IMR-90 (cell line): ENCODE measurements at regions not wholly inside any gene's neighbourhood (a gene's known extent, or its start where the extent isn't known, plus 50 kb on each side); places are given as distances from the start of the nearest gene placed in this dataset.

Experiments
- ATAC-seq: fragments of 200-7000 bp; cut with Tn5 transposase; 2 replicates; pipeline ENCODE4 v1.9.1; 2020; ENCODE audit warnings: low read depth, mild to moderate bottlenecking, moderate library complexity
- BruUV-seq: library from RNA; stranded (reverse); fragments of 400-500 nt; replicated peaks from 2 replicates; lab custom pipeline; 2021; lab: Mats Ljungman, UMichigan
- CTCF ChIA-PET: fragments of 300-600 bp; formaldehyde crosslinking; extraction: SDS; loops from one replicate; lab custom pipeline; 2021; ENCODE audit warnings: antibody characterized with exemption; lab: Yijun Ruan, JAX
- POLR2A ChIA-PET: fragments of 300-600 bp; sonication (Branson Sonifier 250); formaldehyde crosslinking; loops from one replicate; lab custom pipeline; 2022; ENCODE audit warnings: antibody characterized with exemption; ENCODE audit not compliant: unreplicated experiment; lab: Charles Lee
- DNase-seq: peaks from one replicate; pipeline ENCODE4 v3.0.0; 2013
- H2AFZ ChIP-seq: replicated peaks from 2 replicates; pipeline ENCODE3; 2013; ENCODE audit warnings: low read length, mild to moderate bottlenecking; ENCODE audit not compliant: poor library complexity
- H2AK5ac ChIP-seq: 2 replicates; pipeline ENCODE4 v1.6.1; 2013; ENCODE audit warnings: low read depth, low read length, inconsistent platforms
- H2AK9ac ChIP-seq: replicated peaks from 2 replicates; pipeline ENCODE3; 2013; ENCODE audit warnings: mild to moderate bottlenecking, low read depth, low read length, moderate library complexity; ENCODE audit not compliant: poor library complexity
- H2BK120ac ChIP-seq: 2 replicates; pipeline ENCODE4 v1.6.1; 2013; ENCODE audit warnings: low read depth, low read length, inconsistent platforms
- H2BK15ac ChIP-seq: 3 replicates; pipeline ENCODE4 v1.6.1; 2013; ENCODE audit warnings: low read depth, low read length, inconsistent platforms
- H2BK20ac ChIP-seq: 2 replicates; pipeline ENCODE4 v1.6.1; 2013; ENCODE audit warnings: low read depth, mild to moderate bottlenecking, inconsistent platforms, low read length, moderate library complexity
- H2BK5ac ChIP-seq: 2 replicates; pipeline ENCODE4 v1.6.1; 2013; ENCODE audit warnings: mild to moderate bottlenecking, low read depth, low read length, inconsistent platforms; ENCODE audit not compliant: poor library complexity, severe bottlenecking
- H3K14ac ChIP-seq: replicated peaks from 2 replicates; pipeline ENCODE4 v1.6.1; 2013; ENCODE audit warnings: low read depth, low read length, inconsistent platforms
- H3K18ac ChIP-seq: 2 replicates; pipeline ENCODE4 v1.6.1; 2013; ENCODE audit warnings: low read depth, low read length, control low read depth
- H3K23ac ChIP-seq: 2 replicates; pipeline ENCODE4 v1.6.1; 2013; ENCODE audit warnings: low read depth, low read length, inconsistent platforms
- H3K27ac ChIP-seq: 2 replicates; pipeline ENCODE4 v1.5.1; 2013; ENCODE audit warnings: mild to moderate bottlenecking, control low read depth, low read length; ENCODE audit not compliant: insufficient read depth
- H3K27me3 ChIP-seq: 2 replicates; pipeline ENCODE4 v1.6.1; 2013; ENCODE audit warnings: low read length; ENCODE audit not compliant: control insufficient read depth, insufficient read depth
- H3K36me3 ChIP-seq: 2 replicates; pipeline ENCODE4 v1.6.1; 2013; ENCODE audit warnings: low read length, mixed read lengths; ENCODE audit not compliant: control insufficient read depth, insufficient read depth
- H3K4ac ChIP-seq: 2 replicates; pipeline ENCODE4 v1.6.1; 2013; ENCODE audit warnings: low read depth, low read length, inconsistent platforms
- H3K4me1 ChIP-seq: 2 replicates; pipeline ENCODE4 v1.6.1; 2013; ENCODE audit warnings: low read length, mixed read lengths; ENCODE audit not compliant: control insufficient read depth, insufficient read depth
- H3K4me2 ChIP-seq: 2 replicates; pipeline ENCODE4 v1.6.1; 2013; ENCODE audit warnings: low read depth, mild to moderate bottlenecking, control low read depth, low read length, moderate library complexity
- H3K4me3 ChIP-seq: 2 replicates; pipeline ENCODE4 v1.5.1; 2013; ENCODE audit warnings: low read depth, mild to moderate bottlenecking, control low read depth, low read length, moderate library complexity; ENCODE audit not compliant: insufficient read depth
- H3K56ac ChIP-seq: 2 replicates; pipeline ENCODE4 v1.6.1; 2013; ENCODE audit warnings: low read length, inconsistent platforms; ENCODE audit not compliant: insufficient read depth; ENCODE audit errors: extremely low read depth
- H3K79me1 ChIP-seq, 2 experiments: 2 replicates each; pipeline ENCODE4 v1.6.1; 2013; ENCODE audit warnings: low read length in 2 of 2, inconsistent platforms in 1 of 2, low read depth in 1 of 2
- H3K9ac ChIP-seq: 2 replicates; pipeline ENCODE4 v1.6.1; 2013; ENCODE audit warnings: low read depth, low read length, control low read depth
- H3K9me1 ChIP-seq: 2 replicates; pipeline ENCODE4 v1.6.1; 2013; ENCODE audit warnings: low read length, inconsistent platforms; ENCODE audit not compliant: insufficient read depth
- H3K9me3 ChIP-seq: 2 replicates; pipeline ENCODE4 v1.6.1; 2013; ENCODE audit warnings: low read length; ENCODE audit not compliant: control insufficient read depth, insufficient read depth
- H4K20me1 ChIP-seq: 2 replicates; pipeline ENCODE4 v1.6.1; 2013; ENCODE audit warnings: low read length, inconsistent platforms; ENCODE audit not compliant: insufficient read depth
- H4K5ac ChIP-seq: 2 replicates; pipeline ENCODE4 v1.6.1; 2013; ENCODE audit warnings: mild to moderate bottlenecking, low read depth, low read length, control low read depth
- H4K8ac ChIP-seq, 2 experiments: 2 replicates each; pipeline ENCODE4 v1.6.1; 2013; ENCODE audit warnings: low read depth in 2 of 2, low read length in 2 of 2, control low read depth in 1 of 2, inconsistent platforms in 1 of 2
- H4K91ac ChIP-seq: 2 replicates; pipeline ENCODE4 v1.6.1; 2013; ENCODE audit warnings: low read depth, low read length, inconsistent platforms; ENCODE audit not compliant: insufficient read depth
- BHLHE40 ChIP-seq: fragments of 150-350 bp; IDR thresholded peaks from 2 replicates; pipeline ENCODE4 v1.6.1; 2016; ENCODE audit warnings: mild to moderate bottlenecking, low read depth, low read length
- CEBPB ChIP-seq: IDR thresholded peaks from 2 replicates; pipeline ENCODE4 v1.6.1; 2012; ENCODE audit warnings: low read depth, low read length, improper control_type of control experiment
- CHD1 ChIP-seq: IDR thresholded peaks from 2 replicates; pipeline ENCODE4 v1.6.1; 2012; ENCODE audit warnings: low read depth, low read length, improper control_type of control experiment
- CTCF ChIP-seq: conservative IDR thresholded peaks from 2 replicates; pipeline ENCODE4 v1.5.1; 2012; ENCODE audit warnings: mild to moderate bottlenecking, low read depth, low read length, improper control_type of control experiment
- FOS ChIP-seq: fragments of 150-350 bp; IDR thresholded peaks from 2 replicates; pipeline ENCODE4 v1.6.1; 2016; ENCODE audit warnings: low read depth, low read length
- MAFK ChIP-seq: IDR thresholded peaks from 2 replicates; pipeline ENCODE4 v1.6.1; 2012; ENCODE audit warnings: low read depth, low read length, improper control_type of control experiment
- MAZ ChIP-seq: IDR thresholded peaks from 2 replicates; pipeline ENCODE4 v1.6.1; 2012; ENCODE audit warnings: low read depth, mild to moderate bottlenecking, low read length, improper control_type of control experiment, moderate library complexity, borderline replicate concordance
- MXI1 ChIP-seq: IDR thresholded peaks from 2 replicates; pipeline ENCODE4 v1.6.1; 2012; ENCODE audit warnings: low read depth, mild to moderate bottlenecking, low read length, moderate library complexity, borderline replicate concordance
- NFE2L2 ChIP-seq: fragments of 150-350 bp; IDR thresholded peaks from 2 replicates; pipeline ENCODE4 v1.6.1; 2016; ENCODE audit warnings: low read depth, mild to moderate bottlenecking, low read length
- POLR2A ChIP-seq: IDR thresholded peaks from 2 replicates; pipeline ENCODE4 v1.6.1; 2012; ENCODE audit warnings: mild to moderate bottlenecking, low read depth, low read length
- RAD21 ChIP-seq: IDR thresholded peaks from 2 replicates; pipeline ENCODE4 v1.6.1; 2012; ENCODE audit warnings: low read length, improper control_type of control experiment
- RCOR1 ChIP-seq: IDR thresholded peaks from 2 replicates; pipeline ENCODE4 v1.6.1; 2012; ENCODE audit warnings: mild to moderate bottlenecking, low read length, improper control_type of control experiment; ENCODE audit not compliant: insufficient replicate concordance
- RFX5 ChIP-seq: IDR thresholded peaks from 2 replicates; pipeline ENCODE4 v1.8.0; 2012; ENCODE audit warnings: low read depth, mild to moderate bottlenecking, low read length, moderate library complexity
- SMC3 ChIP-seq: fragments of 150-350 bp; IDR thresholded peaks from 2 replicates; pipeline ENCODE4 v1.6.1; 2016; ENCODE audit warnings: low read depth, mild to moderate bottlenecking, antibody characterized with exemption, low read length, moderate library complexity
- WGBS, 2 experiments: methylation state at CpG; one replicate each; pipeline versions ENCODE4 v1.1.5 to v1.1.7; 2013; ENCODE audit warnings: missing lambda C conversion rate in 2 of 2; ENCODE audit not compliant: insufficient read length in 1 of 2; ENCODE audit errors: extremely low coverage in 2 of 2; 5-methylcytosine and 5-hydroxymethylcytosine counted together
- dilution Hi-C: fragments of 300-500 bp; cut with HindIII; formaldehyde crosslinking; loops from one replicate; pipeline ENCODE4 v1.14.3; 2018; ENCODE audit warnings: low sequenced_read_pairs; ENCODE audit not compliant: unreplicated experiment
- in situ Hi-C: fragments of 300-500 bp; cut with MboI; formaldehyde crosslinking; loops from 3 replicates; pipeline ENCODE4 v1.14.3; 2019; ENCODE audit warnings: low sequenced_read_pairs, inconsistent platforms, mixed read lengths
- intact Hi-C: fragments of 100-400 bp; cut with micrococcal nuclease; formaldehyde crosslinking; loops from 2 replicates; pipeline ENCODE4 v1.10.0; 2022
- TF ChIP-seq, protein P1 (sequence below): fragments of 150-350 bp; IDR thresholded peaks from 2 replicates; pipeline ENCODE4 v1.6.1; 2016; ENCODE audit warnings: low read depth, mild to moderate bottlenecking, low read length, moderate library complexity, borderline replicate concordance
- TF ChIP-seq, protein P2 (sequence below): fragments of 150-350 bp; IDR thresholded peaks from 2 replicates; pipeline ENCODE4 v1.6.1; 2017; ENCODE audit warnings: mild to moderate bottlenecking, antibody characterized with exemption, low read length, low read depth

DNA sequence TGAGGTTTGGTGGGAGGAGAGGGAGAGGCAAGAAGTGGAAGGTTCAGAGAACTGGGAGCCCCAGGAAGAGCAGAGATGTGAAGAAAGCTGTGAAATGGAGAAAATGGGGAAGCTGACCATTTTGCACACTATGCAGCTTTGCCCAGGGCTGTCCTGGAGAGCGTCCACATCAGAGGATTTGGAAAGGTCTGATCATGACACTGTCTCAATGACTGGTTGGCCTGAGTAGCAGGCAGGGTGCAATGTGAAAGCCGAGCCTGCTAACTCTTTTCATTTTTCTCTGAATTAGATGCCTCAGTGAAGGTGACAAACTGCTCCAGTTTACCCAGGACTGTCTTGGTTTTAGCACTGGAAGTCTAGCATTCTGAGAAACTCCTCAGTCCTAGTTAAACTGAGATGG lies 330.1 kb upstream of the RPS6KA3 start:
- Histone ChIP-seq H3K36me3 (no peaks in the 10 kb centered on the region), H3K23ac (no peak overlapping the region), H4K8ac (no peak overlapping the region), H4K91ac (no peak overlapping the region), H3K18ac (no peak overlapping the region), H2BK120ac (no peak overlapping the region), H3K9me3 (no peaks in the 10 kb centered on the region), H3K56ac (no peak overlapping the region), H4K5ac (no peak overlapping the region), H3K9ac (no peak overlapping the region), H3K79me1 (no peaks in the 10 kb centered on the region), H3K4me2 (no peak overlapping the region), H2BK15ac (no peak overlapping the region), H2BK5ac (no peak overlapping the region), H2AK9ac (no peak overlapping the region), H3K4ac (no peak overlapping the region), H2AFZ (no peak overlapping the region), H3K4me1 (no peaks in the 10 kb centered on the region), H2BK20ac (no peak overlapping the region), H3K9me1 (no peaks in the 10 kb centered on the region), H3K14ac (no peak overlapping the region), H3K27me3 (no peaks in the 10 kb centered on the region), H2AK5ac (no peak overlapping the region), H4K20me1 (no peaks in the 10 kb centered on the region), H3K27ac (no peak overlapping the region), H3K4me3 (no peak overlapping the region)
- TF ChIP-seq, protein P1, sequence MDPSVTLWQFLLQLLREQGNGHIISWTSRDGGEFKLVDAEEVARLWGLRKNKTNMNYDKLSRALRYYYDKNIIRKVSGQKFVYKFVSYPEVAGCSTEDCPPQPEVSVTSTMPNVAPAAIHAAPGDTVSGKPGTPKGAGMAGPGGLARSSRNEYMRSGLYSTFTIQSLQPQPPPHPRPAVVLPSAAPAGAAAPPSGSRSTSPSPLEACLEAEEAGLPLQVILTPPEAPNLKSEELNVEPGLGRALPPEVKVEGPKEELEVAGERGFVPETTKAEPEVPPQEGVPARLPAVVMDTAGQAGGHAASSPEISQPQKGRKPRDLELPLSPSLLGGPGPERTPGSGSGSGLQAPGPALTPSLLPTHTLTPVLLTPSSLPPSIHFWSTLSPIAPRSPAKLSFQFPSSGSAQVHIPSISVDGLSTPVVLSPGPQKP = no peak
- TF ChIP-seq CEBPB (no peak), RFX5 (no peak), RCOR1 (no peak), MAFK (no peak), MXI1 (no peak), CTCF (no peak), BHLHE40 (no peak), POLR2A (no peak), FOS (no peak), CHD1 (no peak), NFE2L2 (no peak), MAZ (no peak), RAD21 (no peak), SMC3 (no peak)
- TF ChIP-seq, protein P2, sequence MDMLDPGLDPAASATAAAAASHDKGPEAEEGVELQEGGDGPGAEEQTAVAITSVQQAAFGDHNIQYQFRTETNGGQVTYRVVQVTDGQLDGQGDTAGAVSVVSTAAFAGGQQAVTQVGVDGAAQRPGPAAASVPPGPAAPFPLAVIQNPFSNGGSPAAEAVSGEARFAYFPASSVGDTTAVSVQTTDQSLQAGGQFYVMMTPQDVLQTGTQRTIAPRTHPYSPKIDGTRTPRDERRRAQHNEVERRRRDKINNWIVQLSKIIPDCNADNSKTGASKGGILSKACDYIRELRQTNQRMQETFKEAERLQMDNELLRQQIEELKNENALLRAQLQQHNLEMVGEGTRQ = no peak
- WGBS, 2 experiments = no CpG with 5 or more reads among the region's 2 CpGs
- BruUV-seq = no TSS peak
- DNase-seq (no peak), ATAC-seq (no peak)
- ChIA-PET POLR2A (no interaction called here), CTCF (no interaction called here)
- in situ Hi-C loops (no loop called here), intact Hi-C loops (no loop called here), dilution Hi-C loops (no loop called here)
